ENCODE measurements at regions not wholly inside any gene's neighbourhood (a gene's known extent, or its start where the extent isn't known, plus 50 kb on each side); places are given as distances from the start of the nearest gene placed in this dataset.

DNA sequence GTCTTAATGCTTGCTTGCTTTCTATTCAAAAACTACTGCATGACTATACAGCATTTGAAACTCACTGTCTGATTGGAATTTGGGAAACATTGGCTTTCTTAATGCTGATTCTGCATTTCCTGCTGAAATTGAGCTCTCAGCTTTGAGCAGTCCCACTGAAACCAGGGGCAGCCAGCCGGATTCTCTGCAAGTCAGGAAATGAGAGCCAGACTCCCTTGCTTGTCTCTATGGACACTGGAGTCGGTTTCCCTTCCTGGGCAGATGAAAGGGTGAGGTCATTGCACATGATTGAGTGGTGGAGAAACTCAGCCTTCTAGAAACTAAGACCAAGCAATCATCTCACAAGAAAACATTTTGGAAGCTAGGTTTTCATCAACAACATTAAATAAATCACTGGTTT lies 119.7 kb upstream of the SPATA31C2 start:
- TF ChIP-seq, protein P1, sequence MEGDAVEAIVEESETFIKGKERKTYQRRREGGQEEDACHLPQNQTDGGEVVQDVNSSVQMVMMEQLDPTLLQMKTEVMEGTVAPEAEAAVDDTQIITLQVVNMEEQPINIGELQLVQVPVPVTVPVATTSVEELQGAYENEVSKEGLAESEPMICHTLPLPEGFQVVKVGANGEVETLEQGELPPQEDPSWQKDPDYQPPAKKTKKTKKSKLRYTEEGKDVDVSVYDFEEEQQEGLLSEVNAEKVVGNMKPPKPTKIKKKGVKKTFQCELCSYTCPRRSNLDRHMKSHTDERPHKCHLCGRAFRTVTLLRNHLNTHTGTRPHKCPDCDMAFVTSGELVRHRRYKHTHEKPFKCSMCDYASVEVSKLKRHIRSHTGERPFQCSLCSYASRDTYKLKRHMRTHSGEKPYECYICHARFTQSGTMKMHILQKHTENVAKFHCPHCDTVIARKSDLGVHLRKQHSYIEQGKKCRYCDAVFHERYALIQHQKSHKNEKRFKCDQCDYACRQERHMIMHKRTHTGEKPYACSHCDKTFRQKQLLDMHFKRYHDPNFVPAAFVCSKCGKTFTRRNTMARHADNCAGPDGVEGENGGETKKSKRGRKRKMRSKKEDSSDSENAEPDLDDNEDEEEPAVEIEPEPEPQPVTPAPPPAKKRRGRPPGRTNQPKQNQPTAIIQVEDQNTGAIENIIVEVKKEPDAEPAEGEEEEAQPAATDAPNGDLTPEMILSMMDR (IDR thresholded peaks at IDR 0.05): no peak
- no peak for TF ChIP-seq POLR2A (IDR thresholded peaks at IDR 0.05)
